Stimulated activated naive B cell treated with anti-CD40 and anti-IgM and Interleukin-4, amounts not matched to agents 10 μg/mL and 1 μg/mL and 100 μg/mL, for 72 hours (primary cell): ENCODE measurements at regions not wholly inside any gene's neighbourhood (a gene's known extent, or its start where the extent isn't known, plus 50 kb on each side); places are given as distances from the start of the nearest gene placed in this dataset.
"Not testable (repeated sequence)": the region's sequence is repeated elsewhere in the genome, so short reads cannot be mapped to it uniquely, and the experiment has no call there.

ENCODE experiments used
- ATAC-seq, 2 donors: fragments of 150-1000 bp; cut with Tn5 transposase; replicated peaks; 2 replicates each; pipeline ENCODE4 v1.10.0; 2021; ENCODE audit warnings: moderate library complexity in 1 of 2
- DNase-seq: peaks from one replicate; pipeline ENCODE4 v3.0.0; 2021
- H3K27ac Mint-ChIP-seq: one replicate; pipeline ENCODE4 v1.8.0; 2022; ENCODE audit warnings: mild to moderate bottlenecking, mixed read lengths
- H3K27me3 Mint-ChIP-seq, 2 donors: one replicate each; pipeline ENCODE4 v1.8.0; 2022; ENCODE audit warnings: mixed read lengths in 2 of 2
- H3K36me3 Mint-ChIP-seq, 2 donors: one replicate each; pipeline ENCODE4 v1.8.0; 2022; ENCODE audit warnings: mixed read lengths in 2 of 2, mild to moderate bottlenecking in 1 of 2
- H3K4me1 Mint-ChIP-seq, 2 donors: one replicate each; pipeline ENCODE4 v1.8.0; 2022; ENCODE audit warnings: mixed read lengths in 2 of 2, mild to moderate bottlenecking in 1 of 2
- H3K4me3 Mint-ChIP-seq, 2 donors: one replicate each; pipeline ENCODE4 v1.8.0; 2022; ENCODE audit warnings: mild to moderate bottlenecking in 2 of 2, mixed read lengths in 2 of 2, moderate library complexity in 1 of 2
- H3K9me3 Mint-ChIP-seq, 2 donors: one replicate each; pipeline ENCODE4 v1.8.0; 2022; ENCODE audit warnings: mixed read lengths in 2 of 2, mild to moderate bottlenecking in 1 of 2

DNA sequence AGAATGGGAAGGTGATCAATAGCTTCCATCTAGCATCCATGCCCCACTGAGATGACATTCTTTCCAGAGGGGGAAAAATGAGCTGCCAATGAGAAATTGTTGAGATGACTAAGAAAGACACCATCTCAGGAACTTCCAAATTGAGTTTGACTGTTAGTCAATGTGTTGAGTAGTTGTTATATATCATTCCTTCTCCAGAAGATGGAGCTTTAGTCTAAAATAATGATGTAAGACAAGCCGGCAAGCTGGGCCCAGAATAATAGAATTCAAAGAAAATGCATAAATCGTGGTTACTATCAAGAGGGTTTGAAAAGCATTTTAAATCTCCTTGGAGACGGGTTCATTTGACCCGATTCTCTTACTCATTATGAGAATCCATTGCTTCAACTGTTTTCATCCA, 71.0 kb upstream of the ATF7IP2 start:
- Mint-ChIP-seq H3K36me3 (peaks cover 1 to 3% of the 10 kb centered on the region in 2 donors), H3K27ac (peak overlapping the region; percentile 44), H3K27me3 (no peaks in the 10 kb centered on the region), H3K4me1 (peaks cover 21 to 40% of the 10 kb centered on the region in 2 donors), H3K9me3 (peaks cover 0 to 3% of the 10 kb centered on the region in 2 donors), H3K4me3 (no peak overlapping the region)
- DNase-seq (no peak), ATAC-seq (peak; percentile 33 to 40)

DNA sequence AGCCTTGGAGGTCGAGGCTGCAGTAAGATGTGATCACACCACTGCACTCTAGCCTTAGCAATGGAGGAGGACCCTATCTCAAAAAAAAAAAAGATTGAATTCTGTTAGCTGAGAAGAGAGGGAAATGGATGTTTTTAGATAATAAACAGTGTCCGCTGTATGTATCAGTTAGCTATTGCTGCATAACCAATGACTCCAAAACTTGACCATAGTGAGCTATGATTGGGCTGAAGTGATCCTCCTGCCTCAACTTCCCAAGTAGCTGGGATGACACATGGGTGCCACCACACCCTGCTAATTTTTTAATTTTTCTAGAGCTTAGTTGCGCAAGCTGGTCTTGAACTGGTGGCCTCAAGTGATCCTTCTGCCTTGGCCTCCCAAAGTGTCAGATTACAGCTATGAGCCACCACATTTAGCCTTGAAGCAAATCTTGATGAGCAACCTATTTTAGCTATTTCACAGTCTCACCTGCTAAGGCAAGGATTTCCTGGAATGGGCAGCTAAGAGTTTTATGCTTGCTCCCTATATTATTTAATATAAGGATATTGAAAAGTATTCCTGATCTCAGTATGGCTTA, 68.3 kb upstream of the ATF7IP2 start:
- Mint-ChIP-seq H3K36me3 (peaks cover 1 to 3% of the 10 kb centered on the region in 2 donors), H3K27ac (no peak overlapping the region), H3K4me1 (peaks cover 18 to 28% of the 10 kb centered on the region in 2 donors), H3K4me3 (no peak overlapping the region), H3K27me3 (no peaks in the 10 kb centered on the region), H3K9me3 (peaks cover 0 to 3% of the 10 kb centered on the region in 2 donors)
- DNase-seq (no peak), ATAC-seq (no peak)

DNA sequence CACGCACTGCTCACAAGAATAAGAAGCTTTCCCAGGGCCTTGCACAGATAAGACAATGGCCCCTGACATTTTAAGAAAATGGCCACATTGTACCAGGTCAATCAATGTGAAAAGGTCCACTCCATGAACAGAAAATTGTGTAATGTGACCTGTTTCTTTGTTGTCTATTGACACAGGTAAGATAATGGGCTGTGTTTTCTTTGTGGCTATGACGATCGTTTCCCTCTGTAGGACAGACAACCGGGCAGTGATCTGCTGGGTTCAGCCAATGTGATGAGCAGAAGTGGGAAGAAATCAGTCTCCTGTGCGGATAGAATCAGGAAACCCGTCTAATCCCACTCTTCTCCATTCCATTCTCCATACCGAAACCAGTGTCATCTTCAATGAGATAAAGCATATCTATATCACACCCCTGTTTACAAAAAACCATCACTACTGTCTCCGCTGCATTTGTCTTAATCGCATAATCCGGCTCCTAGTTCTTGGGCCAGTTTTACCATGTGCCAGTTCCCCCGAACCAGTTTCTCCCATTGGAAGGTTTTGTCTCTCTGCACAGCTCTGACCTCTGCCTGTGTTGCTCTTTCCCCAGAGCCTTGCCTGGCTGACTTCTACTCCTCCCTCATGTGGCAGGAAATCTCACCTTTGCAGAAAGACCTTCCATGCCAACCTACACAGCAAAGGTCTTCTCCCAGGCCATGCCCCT, 66.9 kb upstream of the ATF7IP2 start:
- ATAC-seq (no peak), DNase-seq (no peak)
- H3K9me3 Mint-ChIP-seq: no peaks in the 10 kb centered on the region
- H3K4me1 Mint-ChIP-seq: peaks cover 9 to 24% of the 10 kb centered on the region in 2 donors
- no peak overlapping the region for H3K4me3 Mint-ChIP-seq
- no peaks in the 10 kb centered on the region for H3K27me3 Mint-ChIP-seq
- H3K27ac Mint-ChIP-seq: no peak overlapping the region
- H3K36me3 Mint-ChIP-seq: no peaks in the 10 kb centered on the region

DNA sequence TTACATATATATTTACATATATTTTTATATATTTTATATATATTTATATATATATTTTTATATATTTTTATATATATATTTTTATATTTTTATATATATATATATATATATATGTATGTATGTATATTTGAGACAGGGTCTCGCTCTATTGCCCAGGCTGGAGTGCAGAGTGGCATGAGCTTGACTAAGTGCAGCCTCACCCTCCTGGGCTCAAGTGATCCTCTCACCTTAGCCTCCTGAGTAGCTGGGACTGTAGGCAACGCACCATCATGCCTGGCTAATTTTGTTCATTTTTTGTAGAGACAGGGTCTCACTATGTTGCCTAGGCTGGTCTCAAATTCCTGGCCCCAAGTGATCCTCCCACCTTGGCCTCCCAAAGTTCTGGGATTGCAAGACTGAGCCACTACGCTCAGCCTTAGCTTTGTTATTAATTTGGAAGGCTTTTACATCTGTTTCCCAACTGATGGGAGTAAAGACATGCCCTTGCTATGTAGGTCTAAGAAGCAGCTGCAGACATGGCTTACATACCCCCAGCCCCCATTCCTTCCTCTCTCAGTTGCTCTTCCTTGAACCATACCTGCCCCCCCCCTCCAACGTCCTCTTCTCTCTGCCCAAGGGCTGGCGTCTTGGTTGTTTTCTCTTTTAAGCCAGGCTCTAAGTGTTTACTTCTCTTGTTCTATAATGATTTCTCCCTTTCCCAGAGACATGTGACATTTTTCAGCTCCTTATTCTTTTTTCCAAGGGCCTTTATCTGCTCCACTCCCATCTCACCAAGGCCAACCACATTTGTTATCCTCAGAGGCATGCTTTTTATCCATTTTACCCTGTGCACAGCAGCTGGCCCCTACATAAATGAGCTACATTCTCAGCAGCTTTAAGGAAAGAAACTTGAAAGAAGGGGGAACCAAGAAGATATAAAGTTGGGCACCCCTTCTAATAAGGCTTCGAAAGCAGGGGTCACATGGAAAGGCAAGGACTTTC, 64.2 kb upstream of the ATF7IP2 start:
- no peak for ATAC-seq
- H3K27me3 Mint-ChIP-seq: no peaks in the 10 kb centered on the region
- H3K9me3 Mint-ChIP-seq: no peaks in the 10 kb centered on the region
- DNase-seq: no peak
- H3K4me3 Mint-ChIP-seq: no peak overlapping the region
- H3K4me1 Mint-ChIP-seq: peaks cover 10 to 26% of the 10 kb centered on the region in 2 donors
- peak overlapping the region; percentile 3 for H3K27ac Mint-ChIP-seq
- peaks cover 0 to 2% of the 10 kb centered on the region in 2 donors for H3K36me3 Mint-ChIP-seq

DNA sequence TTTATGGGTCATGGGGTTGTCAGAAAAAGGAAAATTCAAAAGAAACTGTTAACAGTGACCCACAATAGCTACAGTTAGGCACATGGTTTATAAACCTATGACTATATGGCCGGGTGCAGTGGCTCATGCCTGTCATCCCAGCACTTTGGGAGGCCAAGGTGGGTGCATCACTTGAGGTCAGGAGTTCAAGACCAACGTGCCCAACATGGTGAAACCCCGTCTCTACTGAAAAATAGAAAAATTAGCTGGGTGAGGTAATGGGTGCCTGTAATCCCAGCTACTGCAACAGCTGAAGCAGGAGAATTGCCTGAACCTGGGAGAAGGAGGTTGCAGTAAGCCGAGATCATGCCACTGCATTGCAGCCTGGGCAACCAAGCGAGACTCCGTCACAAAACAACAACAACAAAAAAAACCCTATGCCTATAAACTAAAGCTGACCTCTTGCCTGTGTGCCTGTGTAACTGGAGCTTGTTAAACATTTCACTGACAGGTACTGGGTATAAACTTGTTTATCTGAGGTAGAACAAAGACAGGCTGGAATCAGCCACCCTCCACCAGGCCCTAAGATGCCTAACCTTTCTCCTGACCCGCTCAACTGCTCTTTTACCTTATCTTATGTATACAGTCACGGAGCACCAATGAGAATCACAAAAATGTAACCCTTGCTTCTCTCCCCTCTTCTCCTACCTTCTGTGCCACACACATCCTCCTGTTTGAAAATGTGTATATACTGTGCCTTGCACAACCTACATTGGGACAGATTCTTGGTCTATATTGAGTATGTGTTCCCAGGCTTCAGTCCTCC, 62.9 kb upstream of the ATF7IP2 start:
- no peak for DNase-seq
- Mint-ChIP-seq H3K36me3 (peaks cover 0 to 4% of the 10 kb centered on the region in 2 donors), H3K27ac (no peak overlapping the region), H3K9me3 (peaks cover 0 to 4% of the 10 kb centered on the region in 2 donors), H3K4me3 (no peak overlapping the region), H3K4me1 (peaks cover 10 to 26% of the 10 kb centered on the region in 2 donors), H3K27me3 (no peaks in the 10 kb centered on the region)
- ATAC-seq: no peak

DNA sequence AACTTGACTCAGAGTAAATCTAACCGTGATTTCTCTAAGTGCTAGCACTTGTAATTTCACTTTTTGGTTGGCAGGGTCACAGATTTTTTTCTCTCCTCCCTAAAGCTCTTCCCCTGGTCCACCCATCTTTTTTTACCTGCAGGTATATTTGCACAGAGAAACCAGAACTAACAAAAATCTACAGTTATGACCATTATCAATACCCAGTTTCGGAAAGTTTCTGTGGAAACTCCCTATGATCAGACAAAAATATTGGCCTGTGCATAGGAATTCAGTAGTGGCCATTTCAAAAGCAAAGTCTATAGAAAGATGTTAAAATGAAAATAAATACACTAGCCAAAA, 62.4 kb upstream of the ATF7IP2 start:
- ATAC-seq (no peak), DNase-seq (no peak)
- no peak overlapping the region for H3K4me3 Mint-ChIP-seq
- H3K4me1 Mint-ChIP-seq: peaks cover 12 to 26% of the 10 kb centered on the region in 2 donors
- H3K36me3 Mint-ChIP-seq: peaks cover 0 to 4% of the 10 kb centered on the region in 2 donors
- no peak overlapping the region for H3K27ac Mint-ChIP-seq
- H3K27me3 Mint-ChIP-seq: no peaks in the 10 kb centered on the region
- H3K9me3 Mint-ChIP-seq: peaks cover 0 to 4% of the 10 kb centered on the region in 2 donors

DNA sequence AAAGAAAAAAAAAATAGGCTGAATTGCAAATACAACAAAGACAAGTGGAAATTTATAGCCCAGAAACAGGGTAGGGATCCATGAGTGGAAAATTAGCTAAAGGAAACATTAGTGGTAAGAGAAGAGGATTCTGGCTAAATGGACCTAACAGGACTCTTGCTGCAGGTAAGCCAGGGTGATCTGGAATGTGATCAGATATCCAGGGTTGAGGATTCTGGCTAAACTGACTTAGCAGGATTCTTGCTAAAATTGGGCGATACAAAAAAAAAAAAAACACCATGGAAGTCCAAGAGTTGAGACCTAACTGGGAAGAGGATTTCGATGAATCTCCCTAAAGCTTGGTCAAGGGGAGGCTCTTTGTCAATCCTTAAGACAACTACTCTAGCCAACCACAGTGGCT, 61.7 kb upstream of the ATF7IP2 start:
- ATAC-seq: no peak
- H3K27me3 Mint-ChIP-seq: no peaks in the 10 kb centered on the region
- H3K9me3 Mint-ChIP-seq: peaks cover 0 to 4% of the 10 kb centered on the region in 2 donors
- H3K4me1 Mint-ChIP-seq: peaks cover 10 to 23% of the 10 kb centered on the region in 2 donors
- DNase-seq: no peak
- no peak overlapping the region for H3K4me3 Mint-ChIP-seq
- peaks cover 0 to 4% of the 10 kb centered on the region in 2 donors for H3K36me3 Mint-ChIP-seq
- no peak overlapping the region for H3K27ac Mint-ChIP-seq

DNA sequence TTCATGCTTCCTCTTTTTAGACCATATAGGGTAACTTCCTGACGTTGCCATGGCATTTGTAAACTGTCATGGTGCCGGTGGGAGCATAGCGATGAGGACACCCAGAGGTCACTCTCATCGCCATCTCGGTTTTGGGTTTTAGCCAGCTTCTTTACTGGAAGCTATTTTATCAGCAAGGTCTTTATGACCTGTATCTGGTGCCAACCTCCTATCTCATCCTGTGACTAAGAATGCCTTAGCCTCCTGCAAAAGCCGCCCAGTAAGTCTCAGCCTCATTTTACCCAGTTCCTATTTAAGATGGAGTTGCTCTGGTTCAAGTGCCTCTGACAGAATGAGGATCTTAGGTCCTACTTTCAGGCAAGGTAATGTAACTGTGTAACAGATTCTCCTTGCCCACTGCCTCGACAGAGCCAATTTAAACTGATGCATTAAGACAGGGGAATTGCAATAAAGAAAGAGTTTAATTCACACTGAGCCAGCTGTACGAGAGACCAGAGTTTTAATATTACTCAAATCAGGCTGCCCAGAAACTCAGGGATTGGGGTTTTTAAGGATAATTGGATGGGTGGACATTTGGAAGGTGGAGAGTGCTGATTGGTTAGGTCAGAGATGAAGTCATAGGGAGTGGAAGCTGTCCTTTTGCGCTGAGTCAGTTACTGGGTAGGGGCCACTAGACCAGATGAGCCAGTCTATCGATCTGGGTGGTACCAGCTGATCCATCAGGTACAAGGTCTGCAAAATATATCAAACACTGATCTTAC, 59.9 kb upstream of the ATF7IP2 start:
- Mint-ChIP-seq H3K9me3 (peaks cover 0 to 4% of the 10 kb centered on the region in 2 donors), H3K27ac (no peak overlapping the region), H3K4me1 (peaks cover 12 to 34% of the 10 kb centered on the region in 2 donors), H3K27me3 (no peaks in the 10 kb centered on the region), H3K4me3 (no peak overlapping the region), H3K36me3 (peaks cover 0 to 4% of the 10 kb centered on the region in 2 donors)
- ATAC-seq (no peak), DNase-seq (no peak)

DNA sequence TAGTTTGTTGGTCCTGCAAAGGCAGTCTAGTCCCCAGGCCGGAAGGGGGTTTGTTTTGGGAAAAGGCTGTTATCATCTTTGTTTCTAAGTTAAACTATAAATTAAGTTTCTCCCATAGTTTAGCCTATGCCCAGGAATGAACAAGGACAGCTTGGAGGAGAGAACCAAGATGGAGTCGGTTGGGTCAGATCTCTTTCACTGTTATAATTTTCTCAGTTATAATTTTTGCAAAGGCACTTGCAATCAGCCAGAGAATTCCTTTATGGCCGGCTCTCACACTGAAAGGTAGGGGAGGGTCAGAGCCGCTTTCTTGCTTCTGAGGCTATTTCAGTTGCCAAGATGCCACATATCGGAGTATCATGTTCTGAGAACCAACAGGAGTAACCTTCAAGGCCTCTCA, 59.2 kb upstream of the ATF7IP2 start:
- ATAC-seq (no peak), DNase-seq (no peak)
- Mint-ChIP-seq H3K4me3 (no peak overlapping the region), H3K27me3 (no peaks in the 10 kb centered on the region), H3K27ac (no peak overlapping the region), H3K9me3 (peaks cover 0 to 4% of the 10 kb centered on the region in 2 donors), H3K36me3 (peaks cover 0 to 4% of the 10 kb centered on the region in 2 donors), H3K4me1 (peaks cover 12 to 38% of the 10 kb centered on the region in 2 donors)

DNA sequence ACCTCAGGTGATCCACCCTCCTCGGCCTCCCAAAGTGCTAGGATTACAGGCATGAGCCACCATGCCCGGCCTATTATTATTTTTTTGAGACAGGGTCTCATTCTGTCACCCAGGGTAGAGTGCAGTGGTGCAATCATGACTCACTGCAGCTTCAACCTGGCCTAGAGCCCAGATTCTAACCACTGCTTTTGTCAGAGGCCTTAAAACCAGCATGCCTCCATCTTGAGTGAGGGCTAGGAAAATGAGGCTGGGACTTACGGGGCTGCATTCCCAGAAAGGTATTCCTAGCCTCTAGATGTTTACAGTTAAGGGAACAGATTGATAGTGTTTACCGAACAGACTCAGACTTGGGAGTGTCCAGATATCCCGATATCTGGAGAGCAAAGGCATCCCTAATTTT, 57.6 kb upstream of the ATF7IP2 start:
- H3K4me3 Mint-ChIP-seq: not testable (repeated sequence)

DNA sequence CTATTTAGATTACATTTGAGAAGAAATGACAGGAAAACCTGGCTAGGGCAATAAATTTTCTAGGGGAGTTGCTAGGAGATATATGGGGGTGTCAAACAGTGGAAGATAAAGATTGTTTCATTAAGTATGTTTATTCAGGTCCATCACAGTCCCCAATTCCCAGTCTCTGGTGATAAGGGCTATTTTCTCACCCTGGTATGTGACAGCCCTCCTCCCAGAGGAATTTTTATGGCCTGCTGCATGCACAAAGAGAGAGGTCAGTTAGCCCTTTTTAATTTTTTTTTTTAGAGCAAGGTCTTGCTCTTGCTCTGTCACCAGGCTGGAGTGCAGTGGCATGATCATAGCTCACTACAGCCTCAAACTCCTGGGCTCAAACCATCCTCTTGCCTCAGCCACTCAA, 53.6 kb upstream of the ATF7IP2 start:
- H3K4me1 Mint-ChIP-seq: peaks cover 9 to 39% of the 10 kb centered on the region in 2 donors
- DNase-seq: no peak
- H3K4me3 Mint-ChIP-seq: no peak overlapping the region
- peaks cover 0 to 2% of the 10 kb centered on the region in 2 donors for H3K36me3 Mint-ChIP-seq
- H3K27ac Mint-ChIP-seq: no peak overlapping the region
- H3K9me3 Mint-ChIP-seq: peaks cover 0 to 4% of the 10 kb centered on the region in 2 donors
- H3K27me3 Mint-ChIP-seq: no peaks in the 10 kb centered on the region
- ATAC-seq: no peak

More for the DNA sequence above, 57.6 kb upstream of the ATF7IP2 start:
- not testable (repeated sequence) for ATAC-seq, H3K27me3 Mint-ChIP-seq, DNase-seq, H3K27ac Mint-ChIP-seq, H3K9me3 Mint-ChIP-seq, H3K36me3 Mint-ChIP-seq
- H3K4me1 Mint-ChIP-seq: peaks cover 14 to 45% of the 10 kb centered on the region in 2 donors

DNA sequence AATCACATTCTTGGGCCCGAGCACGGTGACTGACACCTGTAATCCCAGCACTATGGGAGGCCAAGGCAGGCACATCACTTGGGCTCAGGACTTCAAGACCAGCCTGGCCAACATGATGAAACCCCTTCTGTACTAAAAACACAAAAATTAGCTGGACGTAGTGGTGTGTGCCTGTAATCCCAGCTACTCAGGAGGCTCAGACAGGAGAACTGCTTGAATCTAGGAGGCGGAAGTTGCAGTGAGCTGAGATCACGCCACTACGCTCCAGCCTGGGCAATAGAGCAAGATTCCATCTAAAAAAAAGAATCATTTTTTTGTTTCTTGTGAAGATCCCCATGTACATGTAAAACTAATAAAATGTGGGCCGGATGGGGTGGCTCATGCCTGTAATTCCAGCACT, 53.1 kb upstream of the ATF7IP2 start:
- no peak for DNase-seq
- Mint-ChIP-seq H3K4me1 (peaks cover 9 to 39% of the 10 kb centered on the region in 2 donors), H3K9me3 (peaks cover 0 to under 1% of the 10 kb centered on the region in 2 donors), H3K4me3 (no peak overlapping the region), H3K36me3 (peaks cover 0 to under 1% of the 10 kb centered on the region in 2 donors), H3K27ac (peak overlapping the region; percentile 20), H3K27me3 (no peaks in the 10 kb centered on the region)
- ATAC-seq: no peak

DNA sequence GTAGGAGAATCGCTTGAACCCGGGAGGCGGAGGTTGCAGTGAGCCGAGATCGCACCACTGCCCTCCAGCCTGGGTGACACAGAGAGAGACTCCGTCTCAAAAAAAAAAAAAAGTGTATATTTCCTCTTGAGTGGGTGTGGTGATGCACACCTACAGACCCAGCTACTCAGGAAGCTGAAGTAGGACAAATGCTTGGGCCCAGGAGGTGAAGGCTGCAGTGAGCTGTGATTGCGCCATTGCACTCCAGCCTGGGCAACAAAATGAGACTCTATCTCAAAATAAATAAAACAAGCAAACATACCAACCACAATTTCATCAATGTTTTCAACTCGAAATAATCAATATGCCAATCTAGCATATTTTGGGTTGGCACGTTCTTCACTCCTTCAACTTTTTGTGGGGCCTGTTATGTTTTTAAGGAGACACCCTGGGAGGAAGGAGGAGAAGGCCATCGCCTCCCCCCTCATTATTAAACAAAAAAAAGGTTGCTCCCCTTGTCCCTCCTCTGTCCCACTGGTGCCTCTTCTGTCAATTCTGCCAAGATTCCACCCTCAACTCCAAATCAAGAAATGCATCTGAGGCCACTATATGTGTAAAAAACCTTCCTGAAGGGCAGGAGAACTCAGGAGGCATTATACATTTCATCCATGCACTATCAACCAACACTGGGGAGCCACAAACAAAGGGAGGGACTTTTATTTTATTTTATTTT, 52.4 kb upstream of the ATF7IP2 start:
- H3K27ac Mint-ChIP-seq: no peak overlapping the region
- ATAC-seq: no peak

More for the DNA sequence above, 52.4 kb upstream of the ATF7IP2 start:
- peaks cover 1 to 4% of the 10 kb centered on the region in 2 donors for H3K9me3 Mint-ChIP-seq
- H3K27me3 Mint-ChIP-seq: no peaks in the 10 kb centered on the region
- H3K36me3 Mint-ChIP-seq: peaks cover 0 to 4% of the 10 kb centered on the region in 2 donors
- no peak overlapping the region for H3K4me3 Mint-ChIP-seq
- DNase-seq: no peak
- peaks cover 7 to 39% of the 10 kb centered on the region in 2 donors for H3K4me1 Mint-ChIP-seq
